ENCODE measurements at regions not wholly inside any gene's neighbourhood (a gene's known extent, or its start where the extent isn't known, plus 50 kb on each side); places are given as distances from the start of the nearest gene placed in this dataset.

- no CpG with 5 or more reads among the region's 5 CpGs for WGBS, 2 experiments (ENCODE audit: extremely low coverage in 2 of 2, insufficient read length in 1 of 2)
- H3K23ac ChIP-seq (ENCODE audit: low read depth, low read length) = no peak overlapping the region
- H3K27me3 ChIP-seq (ENCODE audit: control insufficient read depth, insufficient read depth, low read length) = peaks cover 2% of the 10 kb centered on the region; the same call in 1 of the 2 replicates
- peaks cover 5% of the 10 kb centered on the region for H3K9me3 ChIP-seq (ENCODE audit: control insufficient read depth, insufficient read depth, low read length)
- H2BK5ac ChIP-seq (ENCODE audit: low read depth, low read length, poor library complexity, severe bottlenecking) = no peak overlapping the region
- H3K27ac ChIP-seq (ENCODE audit: insufficient read depth, low read length) = no peak overlapping the region
- TF ChIP-seq MAFK (IDR thresholded peaks at IDR 0.05; ENCODE audit: low read depth, low read length) = no peak
- no peak for TF ChIP-seq USF2 (IDR thresholded peaks at IDR 0.05; ENCODE audit: low read depth, low read length)
- no peak for TF ChIP-seq MAZ (IDR thresholded peaks at IDR 0.05; ENCODE audit: borderline replicate concordance, low read depth, low read length)
- no peak for TF ChIP-seq CHD1 (IDR thresholded peaks at IDR 0.05; ENCODE audit: low read depth, low read length)
- no peak for TF ChIP-seq BHLHE40 (IDR thresholded peaks at IDR 0.05; ENCODE audit: low read depth, low read length)
- no peak for TF ChIP-seq RAD21 (IDR thresholded peaks at IDR 0.05; ENCODE audit: low read length)
- no peak for TF ChIP-seq POLR2A (IDR thresholded peaks at IDR 0.05; ENCODE audit: low read depth, low read length)
- TF ChIP-seq SMC3 (IDR thresholded peaks at IDR 0.05; ENCODE audit: low read depth, low read length) = no peak
- dilution Hi-C loops (cut with HindIII; ENCODE audit: low sequenced_read_pairs, unreplicated experiment) = no loop called here
- H2BK20ac ChIP-seq (ENCODE audit: low read depth, low read length) = no peak overlapping the region
- H2AK9ac ChIP-seq (replicated peaks; ENCODE audit: low read depth, low read length, poor library complexity) = no peak overlapping the region
- no peaks in the 10 kb centered on the region for H3K9me1 ChIP-seq (ENCODE audit: insufficient read depth, low read length)
- no peak for DNase-seq
- H3K4me2 ChIP-seq (ENCODE audit: low read depth, low read length) = no peak overlapping the region
- in situ Hi-C loops (cut with MboI; ENCODE audit: low sequenced_read_pairs) = no loop called here
- no peak overlapping the region for H3K4me3 ChIP-seq (ENCODE audit: insufficient read depth, low read depth, low read length)
- no TSS peak for BruUV-seq (replicated peaks)
- H2AK5ac ChIP-seq (ENCODE audit: low read depth, low read length) = no peak overlapping the region
- no peaks in the 10 kb centered on the region for H3K79me1 ChIP-seq (ENCODE audit: low read depth in 1 of 2, low read length in 2 of 2)
- no peak overlapping the region for H3K4ac ChIP-seq (ENCODE audit: low read depth, low read length)
- H3K14ac ChIP-seq (replicated peaks; ENCODE audit: low read depth, low read length) = no peak overlapping the region
- ATAC-seq (ENCODE audit: low read depth) = no peak
- no peak overlapping the region for H4K91ac ChIP-seq (ENCODE audit: insufficient read depth, low read depth, low read length)
- H4K8ac ChIP-seq (ENCODE audit: low read depth in 2 of 2, low read length in 2 of 2) = no peak overlapping the region
- no peaks in the 10 kb centered on the region for H4K20me1 ChIP-seq (ENCODE audit: insufficient read depth, low read length)
- no peaks in the 10 kb centered on the region for H3K4me1 ChIP-seq (ENCODE audit: control insufficient read depth, insufficient read depth, low read length)
- H3K36me3 ChIP-seq (ENCODE audit: control insufficient read depth, insufficient read depth, low read length) = no peaks in the 10 kb centered on the region
- intact Hi-C loops (cut with micrococcal nuclease) = no loop called here
- ChIA-PET CTCF (no interaction called here), POLR2A (ENCODE audit: unreplicated experiment) (no interaction called here)
- no peak overlapping the region for H2BK120ac ChIP-seq (ENCODE audit: low read depth, low read length)
- no peak overlapping the region for H4K5ac ChIP-seq (ENCODE audit: low read depth, low read length)
- no peak overlapping the region for H3K9ac ChIP-seq (ENCODE audit: low read depth, low read length)
- H2BK15ac ChIP-seq (ENCODE audit: low read depth, low read length) = no peak overlapping the region
- H2AFZ ChIP-seq (replicated peaks; ENCODE audit: low read length, poor library complexity) = no peak overlapping the region
- H3K18ac ChIP-seq (ENCODE audit: low read depth, low read length) = no peak overlapping the region
- no peak overlapping the region for H3K56ac ChIP-seq (ENCODE audit: extremely low read depth, insufficient read depth, low read length)
Measured at GRCh38 chr2:62287282-62287681, 91.4 kb downstream of the B3GNT2 start.

All from IMR-90 (cell line).